ENCODE measurements at regions not wholly inside any gene's neighbourhood (a gene's known extent, or its start where the extent isn't known, plus 50 kb on each side); places are given as distances from the start of the nearest gene placed in this dataset.
A peak's percentile ranks its signal among the peaks of the same experiment; 100 is the strongest.

- TF ChIP-seq ZHX2 (IDR thresholded peaks at IDR 0.05; ENCODE audit: low read depth) (no peak), ZHX2 (CRISPR knock-in tag; IDR thresholded peaks at IDR 0.05; ENCODE audit: borderline replicate concordance) (no peak), ZNF746 (CRISPR knock-in tag; IDR thresholded peaks at IDR 0.05) (0 out of 2 replicates have a peak, but pooled peaks have one; percentile 18), HES4 (CRISPR knock-in tag; IDR thresholded peaks at IDR 0.05; ENCODE audit: borderline replicate concordance) (no peak), ZNF883 (CRISPR knock-in tag; IDR thresholded peaks at IDR 0.05; ENCODE audit: not compliant biosample characterization) (no peak), ATRX (CRISPR knock-in tag; IDR thresholded peaks at IDR 0.05; ENCODE audit: borderline replicate concordance) (no peak), AHR (CRISPR knock-in tag; IDR thresholded peaks at IDR 0.05) (no peak), SIX1 (CRISPR knock-in tag; IDR thresholded peaks at IDR 0.05; ENCODE audit: borderline replicate concordance) (no peak; the same call in 1 of the 2 replicates), ZFP82 (CRISPR knock-in tag; IDR thresholded peaks at IDR 0.05; ENCODE audit: borderline replicate concordance) (no peak), ZNF160 (CRISPR knock-in tag; IDR thresholded peaks at IDR 0.05) (no peak), MTA3 (CRISPR knock-in tag; IDR thresholded peaks at IDR 0.05) (no peak), MNT (IDR thresholded peaks at IDR 0.05) (no peak), REPIN1 (CRISPR knock-in tag; IDR thresholded peaks at IDR 0.05; ENCODE audit: borderline replicate concordance, low read depth) (no peak; the same call in 1 of the 2 replicates), ZNF816 (CRISPR knock-in tag; IDR thresholded peaks at IDR 0.05; ENCODE audit: borderline replicate concordance) (no peak), DMAP1 (CRISPR knock-in tag; IDR thresholded peaks at IDR 0.05) (peak; percentile 60; the same call in 1 of the 2 replicates), RFX1 (IDR thresholded peaks at IDR 0.05) (peak; percentile 48; the same call in 1 of the 2 replicates), MED13 (CRISPR knock-in tag; IDR thresholded peaks at IDR 0.05) (no peak), ZFP37 (CRISPR knock-in tag; IDR thresholded peaks at IDR 0.05; ENCODE audit: borderline replicate concordance) (no peak), TGIF2 (CRISPR knock-in tag; IDR thresholded peaks at IDR 0.05) (peak; percentile 43; the same call in 1 of the 2 replicates), KDM2A (CRISPR knock-in tag; IDR thresholded peaks at IDR 0.05; ENCODE audit: borderline replicate concordance, low read depth) (peak; percentile 13; the same call in 1 of the 2 replicates)
Measured at GRCh38 chr16:85536411-85537330, 76.5 kb upstream of the GSE1 start (continued).
